ENCODE measurements at regions not wholly inside any gene's neighbourhood (a gene's known extent, or its start where the extent isn't known, plus 50 kb on each side); places are given as distances from the start of the nearest gene placed in this dataset.

DNA sequence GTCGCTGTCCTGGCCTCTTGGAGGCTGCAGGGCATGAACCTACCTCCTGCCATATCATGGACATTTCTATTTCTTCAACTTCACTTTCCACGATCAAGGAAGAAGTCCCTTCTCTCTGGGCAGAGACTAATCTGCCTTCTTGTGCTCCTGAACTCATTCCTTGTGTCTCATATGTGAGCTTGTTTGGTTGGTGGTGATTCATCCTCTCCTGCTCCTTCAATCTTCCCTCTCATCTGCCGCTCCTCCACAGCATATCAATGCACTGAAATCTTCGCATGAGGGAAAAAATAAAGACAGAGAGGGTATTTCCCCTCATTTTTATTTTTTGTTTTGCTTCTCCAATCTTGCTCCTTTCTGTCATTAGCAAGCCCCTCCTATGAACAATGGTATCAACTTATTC, 571.7 kb upstream of the GOT2 start:
- TF ChIP-seq, protein P1, sequence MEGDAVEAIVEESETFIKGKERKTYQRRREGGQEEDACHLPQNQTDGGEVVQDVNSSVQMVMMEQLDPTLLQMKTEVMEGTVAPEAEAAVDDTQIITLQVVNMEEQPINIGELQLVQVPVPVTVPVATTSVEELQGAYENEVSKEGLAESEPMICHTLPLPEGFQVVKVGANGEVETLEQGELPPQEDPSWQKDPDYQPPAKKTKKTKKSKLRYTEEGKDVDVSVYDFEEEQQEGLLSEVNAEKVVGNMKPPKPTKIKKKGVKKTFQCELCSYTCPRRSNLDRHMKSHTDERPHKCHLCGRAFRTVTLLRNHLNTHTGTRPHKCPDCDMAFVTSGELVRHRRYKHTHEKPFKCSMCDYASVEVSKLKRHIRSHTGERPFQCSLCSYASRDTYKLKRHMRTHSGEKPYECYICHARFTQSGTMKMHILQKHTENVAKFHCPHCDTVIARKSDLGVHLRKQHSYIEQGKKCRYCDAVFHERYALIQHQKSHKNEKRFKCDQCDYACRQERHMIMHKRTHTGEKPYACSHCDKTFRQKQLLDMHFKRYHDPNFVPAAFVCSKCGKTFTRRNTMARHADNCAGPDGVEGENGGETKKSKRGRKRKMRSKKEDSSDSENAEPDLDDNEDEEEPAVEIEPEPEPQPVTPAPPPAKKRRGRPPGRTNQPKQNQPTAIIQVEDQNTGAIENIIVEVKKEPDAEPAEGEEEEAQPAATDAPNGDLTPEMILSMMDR (conservative IDR thresholded peaks at IDR 0.05): no peak
- TF ChIP-seq ZFX (IDR thresholded peaks at IDR 0.05): no peak
- no peak overlapping the region for H3K27ac ChIP-seq

DNA sequence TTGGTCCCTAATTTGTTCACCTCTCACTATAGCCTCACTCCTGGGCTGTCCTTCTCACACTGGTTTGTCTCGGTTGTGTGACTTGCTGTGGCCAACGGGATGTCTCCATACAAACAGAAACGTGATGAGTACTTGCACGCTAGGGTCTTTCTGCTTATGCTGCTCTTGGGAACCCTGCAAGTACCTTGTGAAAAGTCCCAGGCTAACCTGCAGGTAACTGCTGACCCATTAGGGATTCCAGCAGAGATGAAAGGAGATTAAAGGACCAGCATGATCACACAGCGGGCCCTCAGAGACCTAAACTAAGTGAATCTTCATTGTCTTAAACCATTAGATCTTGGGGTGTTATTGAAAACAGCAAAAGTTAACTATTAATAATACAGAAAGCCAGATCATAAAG, 562.8 kb upstream of the GOT2 start:
- H3K27ac ChIP-seq: no peak overlapping the region
- no peak for TF ChIP-seq ZFX (IDR thresholded peaks at IDR 0.05)
- TF ChIP-seq, protein P1 (conservative IDR thresholded peaks at IDR 0.05): no peak

DNA sequence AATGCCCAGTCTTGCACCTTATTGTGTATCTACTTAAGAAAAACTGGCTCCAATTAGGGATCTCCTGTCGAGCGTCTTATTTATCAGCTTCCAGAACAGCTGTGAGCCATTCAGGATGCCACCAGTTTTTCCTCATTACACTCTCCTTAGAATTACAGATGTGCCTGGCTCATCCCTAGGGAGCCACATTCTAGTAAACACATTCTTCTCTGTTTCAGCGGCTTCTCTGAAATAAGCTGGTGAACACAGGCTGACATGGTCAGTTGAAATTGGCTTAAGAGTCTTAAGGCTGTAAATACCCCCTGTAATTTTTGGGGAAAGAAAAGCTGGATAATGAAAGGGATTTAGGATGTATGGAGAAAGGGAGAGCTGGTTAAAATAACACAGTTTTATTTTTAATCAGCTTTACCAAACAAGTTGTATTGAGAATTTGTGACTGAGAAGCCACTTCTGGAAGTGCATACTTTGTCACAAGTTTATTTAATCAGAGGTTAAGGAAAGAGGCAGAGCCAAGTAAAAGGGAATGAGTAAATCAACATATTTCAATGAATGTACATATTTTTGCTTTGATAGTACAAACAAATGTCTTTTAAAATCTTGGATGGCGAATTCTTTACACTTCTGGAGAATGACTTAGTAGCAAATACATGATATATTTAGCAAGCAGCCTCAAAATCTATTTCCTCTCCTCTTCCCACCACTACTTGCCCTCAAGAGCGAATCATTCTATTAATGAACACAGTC, 562.0 kb upstream of the GOT2 start:
- TF ChIP-seq, protein P1 (conservative IDR thresholded peaks at IDR 0.05): no peak
- TF ChIP-seq ZFX (IDR thresholded peaks at IDR 0.05): no peak
- H3K27ac ChIP-seq: no peak overlapping the region

DNA sequence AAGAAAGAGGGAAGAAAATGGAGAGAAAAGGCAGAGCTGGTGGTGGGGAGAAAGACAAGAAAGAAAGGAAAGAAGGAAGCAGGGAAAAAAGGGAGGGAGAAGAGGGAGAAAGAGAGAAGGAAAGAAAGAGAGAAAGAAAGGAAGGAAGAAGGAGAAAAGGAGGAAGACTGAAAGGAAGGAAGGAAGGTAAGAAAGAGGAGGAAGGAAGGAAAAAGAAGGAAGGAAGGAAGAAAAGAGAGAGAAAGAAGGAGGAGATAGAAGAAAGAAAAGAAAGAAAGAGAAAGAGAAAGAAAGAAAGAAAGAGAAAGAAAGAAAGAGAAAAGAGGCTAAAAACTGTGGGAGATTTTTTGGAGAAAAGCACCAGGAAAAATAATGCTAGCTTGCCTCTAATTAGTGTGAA, 561.4 kb upstream of the GOT2 start:
- no peak overlapping the region for H3K27ac ChIP-seq
- no peak for TF ChIP-seq ZFX (IDR thresholded peaks at IDR 0.05)
- TF ChIP-seq, protein P1 (conservative IDR thresholded peaks at IDR 0.05): no peak

DNA sequence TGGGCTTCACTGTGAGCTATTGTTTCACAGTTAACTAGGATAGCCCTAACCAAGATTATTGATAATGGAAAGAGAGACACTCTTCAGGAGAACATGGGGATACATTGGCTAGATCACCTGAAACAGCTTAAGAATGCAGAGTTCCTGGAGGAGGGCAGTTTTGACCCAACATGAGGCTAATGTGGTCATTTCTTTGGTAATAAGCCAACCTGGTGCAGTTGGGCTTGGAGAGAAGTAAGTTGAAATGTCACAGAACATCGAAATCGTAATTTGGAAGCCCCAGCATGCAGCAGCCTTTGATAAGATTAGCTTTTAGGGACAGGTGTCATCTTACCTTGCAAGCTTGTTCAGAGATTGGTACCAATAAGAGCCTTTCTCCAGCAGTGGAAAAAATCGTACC, 556.6 kb upstream of the GOT2 start:
- no peak for TF ChIP-seq ZFX (IDR thresholded peaks at IDR 0.05)
- TF ChIP-seq, protein P1 (conservative IDR thresholded peaks at IDR 0.05): no peak
- H3K27ac ChIP-seq: no peak overlapping the region

DNA sequence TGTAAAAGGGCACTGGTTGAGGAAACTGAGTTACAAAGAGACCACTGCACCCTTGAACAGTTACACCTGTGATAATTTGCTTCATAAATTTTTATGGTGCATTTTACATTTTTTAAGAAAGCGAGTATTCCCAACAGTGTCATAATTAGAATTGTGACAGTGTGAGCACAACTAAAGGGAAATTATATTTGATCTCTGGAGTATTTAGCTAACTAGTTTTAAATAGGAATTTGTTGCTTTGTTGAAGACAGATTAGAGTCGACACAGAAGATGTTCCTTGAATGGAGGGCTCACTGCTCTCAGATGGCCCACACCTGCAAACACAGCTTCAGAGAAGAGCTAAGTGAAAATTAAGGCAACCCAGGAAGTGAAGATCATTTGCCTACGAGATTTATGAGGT, 555.0 kb upstream of the GOT2 start:
- no peak for TF ChIP-seq ZFX (IDR thresholded peaks at IDR 0.05)
- TF ChIP-seq, protein P1 (conservative IDR thresholded peaks at IDR 0.05): no peak
- no peak overlapping the region for H3K27ac ChIP-seq

DNA sequence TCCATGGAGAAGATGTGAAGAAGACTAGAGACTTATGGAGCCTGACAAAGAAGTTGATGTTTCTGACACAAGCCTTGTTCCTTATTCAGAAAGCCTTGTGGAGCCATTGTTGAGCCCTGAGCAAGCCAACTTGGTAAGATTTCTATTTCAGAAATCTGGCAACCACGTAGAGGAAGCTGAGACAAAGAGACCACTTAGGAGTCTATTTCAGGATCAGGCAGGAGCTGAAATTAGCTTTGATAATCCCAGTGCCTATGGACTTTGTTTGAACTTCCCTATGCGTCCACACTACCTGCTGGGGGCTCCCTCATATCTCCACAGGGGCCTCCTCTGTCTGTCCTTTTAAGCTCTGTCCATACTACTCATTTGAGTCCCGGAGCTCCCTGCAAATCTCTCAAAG, 540.0 kb upstream of the GOT2 start:
- no peak overlapping the region for H3K27ac ChIP-seq

More for the DNA sequence above, 540.0 kb upstream of the GOT2 start:
- TF ChIP-seq, protein P1 (conservative IDR thresholded peaks at IDR 0.05): no peak
